ENCODE measurements at regions not wholly inside any gene's neighbourhood (a gene's known extent, or its start where the extent isn't known, plus 50 kb on each side); places are given as distances from the start of the nearest gene placed in this dataset.

DNA sequence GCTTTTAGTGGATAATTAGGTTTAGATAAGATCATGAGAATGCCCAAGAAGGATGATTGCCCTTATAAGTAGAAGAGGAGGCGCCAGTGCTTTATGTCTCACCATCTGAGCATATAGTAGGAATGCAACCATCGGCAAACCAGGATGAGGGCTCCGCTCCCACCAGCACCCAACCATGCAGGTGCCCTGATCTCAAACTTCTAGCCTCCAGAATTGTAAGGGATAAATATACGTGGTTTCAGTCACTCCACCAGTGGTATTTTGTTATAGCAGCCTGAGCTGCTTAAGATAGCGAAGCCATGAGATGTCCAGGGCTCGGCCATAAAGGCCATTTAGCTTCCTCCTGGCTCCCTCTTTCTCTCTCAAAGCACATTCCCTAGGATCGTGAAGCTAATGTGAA, 413.9 kb downstream of the MZT1 start:
- H3K36me3 ChIP-seq (ENCODE audit: control insufficient read depth, insufficient read depth, low read length): no peaks in the 10 kb centered on the region
- WGBS (ENCODE audit: insufficient coverage, low lambda C conversion rate): no CpG with 5 or more reads among the region's 7 CpGs
- no peaks in the 10 kb centered on the region for H3K4me1 ChIP-seq (ENCODE audit: control insufficient read depth, insufficient read depth, low read length)
- no peaks in the 10 kb centered on the region for H3K9me3 ChIP-seq (ENCODE audit: control insufficient read depth, low read depth, low read length)
- H3K27ac ChIP-seq (ENCODE audit: low read length): no peak overlapping the region
- DNase-seq: no peak
- H3K4me3 ChIP-seq (ENCODE audit: low read length): no peak overlapping the region
- no peaks in the 10 kb centered on the region for H3K27me3 ChIP-seq (ENCODE audit: control insufficient read depth, insufficient read depth, low read length)

DNA sequence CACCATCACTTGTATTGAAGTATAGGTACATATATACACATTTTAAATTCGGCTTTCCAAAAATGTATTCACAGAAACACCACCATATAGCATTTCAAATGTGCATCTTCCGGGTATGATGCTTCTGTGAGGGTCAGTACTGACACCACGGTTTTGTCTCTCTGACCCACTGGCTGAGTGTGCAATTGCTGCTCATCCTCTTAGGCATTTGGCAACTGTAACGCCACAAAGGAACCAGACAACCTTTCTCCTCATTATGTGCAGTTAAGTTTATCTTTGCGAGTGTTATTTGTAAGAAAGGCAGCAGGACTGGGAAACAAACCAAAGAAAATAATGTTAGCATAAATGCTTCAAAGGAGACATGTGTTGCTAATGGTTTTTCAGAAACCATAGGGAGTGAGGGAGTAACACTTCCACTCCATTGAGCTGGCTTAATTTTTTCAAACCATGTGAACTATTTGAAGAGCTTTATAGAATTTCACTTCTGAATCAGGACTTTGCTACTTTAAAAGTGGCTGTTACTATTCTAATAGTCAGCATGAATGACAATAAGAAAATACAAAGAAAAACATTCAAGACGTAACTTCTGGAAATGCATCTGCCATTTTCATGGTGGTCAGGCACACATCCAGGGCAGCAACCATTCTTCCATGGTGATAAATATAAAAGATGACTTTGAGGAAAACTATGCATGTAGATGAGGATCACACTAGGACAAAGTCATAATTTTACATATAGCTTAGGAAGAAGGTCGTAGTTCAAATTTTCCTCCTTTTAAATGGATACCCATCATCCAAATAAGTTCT, 423.3 kb downstream of the MZT1 start:
- Histone ChIP-seq H3K4me1 (ENCODE audit: control insufficient read depth, insufficient read depth, low read length) (no peaks in the 10 kb centered on the region), H3K27ac (ENCODE audit: low read length) (no peak overlapping the region), H3K36me3 (ENCODE audit: control insufficient read depth, insufficient read depth, low read length) (no peaks in the 10 kb centered on the region), H3K9me3 (ENCODE audit: control insufficient read depth, low read depth, low read length) (no peaks in the 10 kb centered on the region), H3K4me3 (ENCODE audit: low read length) (no peak overlapping the region), H3K27me3 (ENCODE audit: control insufficient read depth, insufficient read depth, low read length) (no peaks in the 10 kb centered on the region)
- no peak for DNase-seq
- WGBS (ENCODE audit: insufficient coverage, low lambda C conversion rate): 90% methylated on average over 2 of the region's 7 CpGs

DNA sequence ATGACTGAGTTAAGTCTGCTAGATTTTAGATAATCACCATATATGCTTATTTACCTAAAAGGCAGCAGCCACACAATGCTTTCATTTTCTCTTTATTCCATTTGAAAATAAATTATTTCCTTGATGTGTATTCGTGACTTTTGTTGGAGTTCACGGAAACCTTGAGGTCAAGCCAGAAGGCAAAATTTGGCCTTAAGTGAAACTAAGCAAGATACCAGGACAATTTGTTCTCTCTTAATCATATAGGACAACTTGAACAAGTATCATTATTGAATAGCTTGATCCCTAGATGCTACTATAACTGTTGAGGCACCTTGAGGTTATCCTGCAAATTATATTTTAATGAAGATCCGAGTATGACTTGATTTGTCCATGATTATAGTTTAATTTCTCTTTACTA, 429.2 kb upstream of the DACH1 start:
- no peaks in the 10 kb centered on the region for H3K27me3 ChIP-seq (ENCODE audit: control insufficient read depth, insufficient read depth, low read length)
- no peaks in the 10 kb centered on the region for H3K9me3 ChIP-seq (ENCODE audit: control insufficient read depth, low read depth, low read length)
- H3K27ac ChIP-seq (ENCODE audit: low read length): no peak overlapping the region
- no peak for DNase-seq
- no peak overlapping the region for H3K4me3 ChIP-seq (ENCODE audit: low read length)
- no peaks in the 10 kb centered on the region for H3K36me3 ChIP-seq (ENCODE audit: control insufficient read depth, insufficient read depth, low read length)
- 89% methylated on average over 3 of the region's 3 CpGs for WGBS (ENCODE audit: insufficient coverage, low lambda C conversion rate)
- H3K4me1 ChIP-seq (ENCODE audit: control insufficient read depth, insufficient read depth, low read length): no peaks in the 10 kb centered on the region

DNA sequence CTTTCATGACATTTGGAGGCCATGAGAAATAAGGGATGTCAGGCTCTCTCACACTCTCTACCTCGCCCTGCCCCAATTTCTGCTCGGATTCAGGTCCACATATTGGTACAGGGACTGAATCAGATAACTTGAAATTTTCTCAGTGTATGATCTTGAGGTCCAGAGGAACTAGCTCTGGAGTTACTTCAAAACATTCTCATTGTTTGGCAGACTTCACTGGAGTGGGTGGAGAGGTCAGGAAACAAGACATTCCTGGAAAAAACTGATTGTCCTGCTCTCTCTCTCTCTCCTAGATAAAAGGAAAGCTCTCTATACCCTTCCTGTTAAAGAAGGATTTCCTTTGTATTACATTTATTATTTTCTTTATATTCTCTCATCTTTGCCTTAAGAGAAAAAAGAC, 428.1 kb upstream of the DACH1 start:
- Histone ChIP-seq H3K36me3 (ENCODE audit: control insufficient read depth, insufficient read depth, low read length) (no peaks in the 10 kb centered on the region), H3K9me3 (ENCODE audit: control insufficient read depth, low read depth, low read length) (no peaks in the 10 kb centered on the region), H3K27ac (ENCODE audit: low read length) (no peak overlapping the region), H3K4me1 (ENCODE audit: control insufficient read depth, insufficient read depth, low read length) (no peaks in the 10 kb centered on the region), H3K27me3 (ENCODE audit: control insufficient read depth, insufficient read depth, low read length) (no peaks in the 10 kb centered on the region), H3K4me3 (ENCODE audit: low read length) (no peak overlapping the region)
- WGBS (ENCODE audit: insufficient coverage, low lambda C conversion rate): no CpG with 5 or more reads among the region's 2 CpGs
- DNase-seq: no peak

DNA sequence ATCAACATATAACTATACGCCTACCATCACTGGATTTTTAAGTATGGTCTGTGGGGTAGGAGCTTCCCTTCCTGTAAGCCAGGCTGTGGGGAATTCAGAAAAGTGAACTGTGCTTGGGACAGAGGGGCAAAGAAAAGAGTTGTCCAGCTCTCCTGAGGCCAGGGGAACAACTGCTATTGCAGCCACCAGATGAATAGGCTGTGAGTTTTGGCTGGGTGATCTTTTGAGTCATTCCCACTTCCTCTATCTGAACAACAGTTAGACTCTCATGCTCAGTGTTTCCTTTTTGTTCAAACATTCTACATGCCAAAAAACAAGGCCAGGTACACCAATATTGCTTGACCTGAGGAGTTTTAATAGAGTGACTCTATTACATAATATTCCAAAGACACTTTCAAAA, 426.2 kb upstream of the DACH1 start:
- H3K4me1 ChIP-seq (ENCODE audit: control insufficient read depth, insufficient read depth, low read length): no peaks in the 10 kb centered on the region
- H3K4me3 ChIP-seq (ENCODE audit: low read length): no peak overlapping the region
- H3K36me3 ChIP-seq (ENCODE audit: control insufficient read depth, insufficient read depth, low read length): no peaks in the 10 kb centered on the region
- no peaks in the 10 kb centered on the region for H3K9me3 ChIP-seq (ENCODE audit: control insufficient read depth, low read depth, low read length)
- H3K27me3 ChIP-seq (ENCODE audit: control insufficient read depth, insufficient read depth, low read length): no peaks in the 10 kb centered on the region
- WGBS (ENCODE audit: insufficient coverage, low lambda C conversion rate): no CpG with 5 or more reads among the region's 1 CpG
- no peak overlapping the region for H3K27ac ChIP-seq (ENCODE audit: low read length)
- no peak for DNase-seq

DNA sequence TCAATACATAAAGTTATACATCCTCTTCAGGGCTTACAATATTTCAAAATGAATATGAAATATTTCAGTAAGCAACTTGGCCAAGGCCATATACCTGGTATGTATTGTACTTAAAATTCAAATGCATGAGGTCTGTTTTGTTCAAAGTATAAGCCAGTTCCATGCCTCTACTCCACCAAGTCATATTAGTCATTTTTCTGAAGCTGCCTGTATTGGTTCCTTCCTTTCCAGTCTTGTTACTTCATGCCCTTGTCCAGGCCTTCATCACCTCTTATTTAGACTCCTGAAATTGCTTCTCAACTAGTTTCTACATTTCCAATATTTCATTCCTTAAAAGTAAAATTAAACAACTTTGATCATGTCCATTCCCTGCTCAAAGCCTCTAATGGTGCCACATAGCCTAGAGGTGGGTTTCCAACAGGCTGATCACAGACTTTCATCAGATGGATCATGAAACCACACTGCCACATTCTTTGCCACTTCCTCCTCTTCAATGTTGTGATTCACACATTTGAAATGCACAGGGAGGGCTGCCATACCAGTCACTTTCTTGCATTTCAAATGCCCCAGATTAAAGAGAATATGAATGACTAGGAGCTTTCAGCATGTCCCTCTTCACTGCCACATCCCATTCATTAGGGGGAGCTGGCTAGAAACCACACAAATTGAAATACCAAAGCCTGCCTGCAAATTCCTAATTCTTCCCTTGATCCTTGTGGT, 424.1 kb upstream of the DACH1 start:
- Histone ChIP-seq H3K36me3 (ENCODE audit: control insufficient read depth, insufficient read depth, low read length) (no peaks in the 10 kb centered on the region), H3K4me1 (ENCODE audit: control insufficient read depth, insufficient read depth, low read length) (no peaks in the 10 kb centered on the region), H3K27ac (ENCODE audit: low read length) (no peak overlapping the region), H3K27me3 (ENCODE audit: control insufficient read depth, insufficient read depth, low read length) (no peaks in the 10 kb centered on the region), H3K4me3 (ENCODE audit: low read length) (no peak overlapping the region), H3K9me3 (ENCODE audit: control insufficient read depth, low read depth, low read length) (no peaks in the 10 kb centered on the region)
- DNase-seq: no peak

DNA sequence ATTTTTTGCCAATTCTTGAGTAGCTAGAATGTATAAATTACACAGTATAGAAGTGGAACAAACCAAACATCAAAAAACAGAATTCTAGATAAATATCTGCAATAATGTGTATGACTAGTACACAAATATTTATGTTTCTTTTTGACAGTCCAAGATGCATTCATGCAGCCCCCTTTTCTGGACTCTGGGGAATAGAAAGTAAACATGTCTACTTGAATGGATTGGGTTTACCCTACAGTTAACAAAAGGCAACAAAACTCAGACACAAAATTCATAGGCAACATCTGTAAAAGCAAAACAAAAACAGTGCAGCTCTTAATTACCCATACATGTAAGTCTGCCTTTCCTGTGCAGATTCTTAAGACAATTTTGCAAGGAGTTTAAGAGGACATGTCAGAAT, 419.4 kb upstream of the DACH1 start:
- peak in 1 of 2 donors; percentile 8 for DNase-seq

DNA sequence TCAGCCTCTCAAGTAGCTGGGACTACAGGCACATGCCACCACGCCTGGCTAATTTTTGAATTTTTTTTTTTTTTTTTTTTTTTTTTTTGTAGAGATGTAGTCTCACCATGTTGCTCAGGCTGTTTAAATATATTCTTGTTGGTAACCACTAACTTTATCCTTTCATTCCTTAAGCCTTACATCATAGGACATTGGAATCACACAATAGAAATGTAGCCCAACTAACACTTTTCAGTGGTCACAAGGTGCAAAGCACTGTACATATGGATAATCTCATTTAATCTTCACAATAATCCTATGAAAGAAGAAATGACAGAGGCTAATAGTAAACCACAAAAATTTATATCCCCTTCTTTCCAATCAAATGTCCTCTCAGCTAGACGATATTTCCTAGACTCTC, 417.8 kb upstream of the DACH1 start:
- no peaks in the 10 kb centered on the region for H3K9me3 ChIP-seq (ENCODE audit: control insufficient read depth, low read depth, low read length)

More for the DNA sequence above, 419.4 kb upstream of the DACH1 start:
- Histone ChIP-seq H3K27me3 (ENCODE audit: control insufficient read depth, insufficient read depth, low read length) (no peaks in the 10 kb centered on the region), H3K27ac (ENCODE audit: low read length) (no peak overlapping the region), H3K4me3 (ENCODE audit: low read length) (no peak overlapping the region), H3K36me3 (ENCODE audit: control insufficient read depth, insufficient read depth, low read length) (no peaks in the 10 kb centered on the region), H3K4me1 (ENCODE audit: control insufficient read depth, insufficient read depth, low read length) (no peaks in the 10 kb centered on the region), H3K9me3 (ENCODE audit: control insufficient read depth, low read depth, low read length) (no peaks in the 10 kb centered on the region)

DNA sequence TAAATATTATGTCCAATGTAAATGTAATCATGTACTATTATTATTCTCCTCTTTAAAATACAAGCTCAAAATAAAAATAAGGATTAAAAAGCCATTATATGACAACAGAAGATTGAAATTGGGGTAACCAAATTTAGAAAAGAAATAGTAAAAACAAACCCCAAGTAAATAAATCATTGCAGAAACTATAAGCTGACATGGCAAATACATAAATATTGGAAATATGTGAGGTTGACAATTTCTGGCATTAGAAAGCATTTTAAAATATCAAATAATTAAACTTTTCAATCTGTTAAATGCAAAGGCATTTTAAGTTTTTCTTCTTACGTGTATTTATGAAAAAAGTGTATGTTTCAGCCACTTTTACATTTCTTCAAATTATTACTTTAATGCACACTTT, 394.7 kb upstream of the DACH1 start:
- DNase-seq: no peak
- no peaks in the 10 kb centered on the region for H3K36me3 ChIP-seq (ENCODE audit: control insufficient read depth, insufficient read depth, low read length)
- H3K27ac ChIP-seq (ENCODE audit: low read length): no peak overlapping the region
- H3K4me1 ChIP-seq (ENCODE audit: control insufficient read depth, insufficient read depth, low read length): no peaks in the 10 kb centered on the region
- WGBS (ENCODE audit: insufficient coverage, low lambda C conversion rate): 67% methylated on average over 1 of the region's 1 CpG
- no peaks in the 10 kb centered on the region for H3K9me3 ChIP-seq (ENCODE audit: control insufficient read depth, low read depth, low read length)
- no peak overlapping the region for H3K4me3 ChIP-seq (ENCODE audit: low read length)
- H3K27me3 ChIP-seq (ENCODE audit: control insufficient read depth, insufficient read depth, low read length): no peaks in the 10 kb centered on the region

More for the DNA sequence above, 417.8 kb upstream of the DACH1 start:
- Histone ChIP-seq H3K4me1 (ENCODE audit: control insufficient read depth, insufficient read depth, low read length) (no peaks in the 10 kb centered on the region), H3K36me3 (ENCODE audit: control insufficient read depth, insufficient read depth, low read length) (no peaks in the 10 kb centered on the region), H3K4me3 (ENCODE audit: low read length) (no peak overlapping the region), H3K27me3 (ENCODE audit: control insufficient read depth, insufficient read depth, low read length) (no peaks in the 10 kb centered on the region), H3K27ac (ENCODE audit: low read length) (no peak overlapping the region)
- no CpG with 5 or more reads among the region's 2 CpGs for WGBS (ENCODE audit: insufficient coverage, low lambda C conversion rate)
- no peak for DNase-seq

DNA sequence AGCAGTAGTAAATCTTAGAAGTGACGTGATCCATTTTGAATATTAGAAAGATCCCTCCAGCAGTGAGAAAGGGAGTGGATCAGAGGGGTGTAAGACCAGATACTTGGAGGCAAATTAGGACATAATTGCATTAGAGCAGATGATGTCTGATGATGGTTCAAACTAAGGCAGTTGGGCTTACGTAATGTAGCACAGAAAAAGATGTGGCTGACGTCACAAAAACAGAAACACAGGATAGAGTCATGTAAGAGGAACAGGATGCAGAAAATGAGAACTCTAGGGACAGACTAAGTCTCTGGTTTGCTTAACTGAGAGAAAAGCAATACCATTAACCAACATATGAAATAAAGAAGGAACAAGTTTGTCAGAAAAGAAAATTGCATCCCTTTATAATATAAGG, 392.5 kb upstream of the DACH1 start:
- WGBS (ENCODE audit: insufficient coverage, low lambda C conversion rate): no CpG with 5 or more reads among the region's 3 CpGs
- H3K4me1 ChIP-seq (ENCODE audit: control insufficient read depth, insufficient read depth, low read length): no peaks in the 10 kb centered on the region
- no peak for DNase-seq
- H3K27ac ChIP-seq (ENCODE audit: low read length): no peak overlapping the region
- no peak overlapping the region for H3K4me3 ChIP-seq (ENCODE audit: low read length)
- no peaks in the 10 kb centered on the region for H3K9me3 ChIP-seq (ENCODE audit: control insufficient read depth, low read depth, low read length)
- H3K36me3 ChIP-seq (ENCODE audit: control insufficient read depth, insufficient read depth, low read length): no peaks in the 10 kb centered on the region
- H3K27me3 ChIP-seq (ENCODE audit: control insufficient read depth, insufficient read depth, low read length): no peaks in the 10 kb centered on the region

All from large intestine (tissue), 3 donors.